Liver (tissue), 8 donors: ENCODE measurements at regions not wholly inside any gene's neighbourhood (a gene's known extent, or its start where the extent isn't known, plus 50 kb on each side); places are given as distances from the start of the nearest gene placed in this dataset.

Source experiments
- DNase-seq: peaks from one replicate; pipeline ENCODE4 v3.0.0-alpha.2; 2017; ENCODE audit warnings: low spot score
- H3K27ac ChIP-seq, 2 donors: one replicate each; pipeline ENCODE4 v1.7.0; 2013; ENCODE audit warnings: inconsistent platforms in 2 of 2, low read length in 2 of 2, control low read depth in 1 of 2, low read depth in 1 of 2, mild to moderate bottlenecking in 1 of 2
- H3K27me3 ChIP-seq, 4 donors: one replicate each; pipeline versions ENCODE4 v1.6.1 to v1.7.0; 2013; ENCODE audit warnings: low read length in 3 of 4, inconsistent platforms in 1 of 4, mild to moderate bottlenecking in 1 of 4, moderate library complexity in 1 of 4; ENCODE audit not compliant: control insufficient read depth in 4 of 4, insufficient read depth in 4 of 4
- H3K36me3 ChIP-seq, 4 donors: one replicate each; pipeline versions ENCODE4 v1.6.1 to v1.7.0; 2013; ENCODE audit warnings: low read length in 3 of 4, mild to moderate bottlenecking in 3 of 4, low read depth in 1 of 4, moderate library complexity in 1 of 4; ENCODE audit not compliant: control insufficient read depth in 4 of 4, insufficient read depth in 3 of 4
- H3K4me1 ChIP-seq, 4 donors: one replicate each; pipeline versions ENCODE4 v1.6.1 to v1.7.0; 2013; ENCODE audit warnings: low read length in 3 of 4, mild to moderate bottlenecking in 3 of 4, moderate library complexity in 1 of 4; ENCODE audit not compliant: control insufficient read depth in 4 of 4, insufficient read depth in 4 of 4
- H3K4me3 ChIP-seq, 3 donors: one replicate each; pipeline versions ENCODE4 v1.6.1 to v1.7.0; 2013; ENCODE audit warnings: low read length in 3 of 3, control low read depth in 1 of 3, low read depth in 1 of 3, mild to moderate bottlenecking in 1 of 3
- H3K9ac ChIP-seq, 2 donors: one replicate each; pipeline ENCODE4 v1.7.0; 2013; ENCODE audit warnings: low read length in 2 of 2, mild to moderate bottlenecking in 2 of 2, moderate library complexity in 2 of 2, control low read depth in 1 of 2, low read depth in 1 of 2
- H3K9me3 ChIP-seq, 4 donors: one replicate each; pipeline versions ENCODE4 v1.6.1 to v1.7.0; 2013; ENCODE audit warnings: low read length in 3 of 4; ENCODE audit not compliant: control insufficient read depth in 4 of 4
- ATF3 ChIP-seq: IDR thresholded peaks from 2 replicates; pipeline ENCODE4 v1.6.1; 2016; ENCODE audit warnings: antibody characterized with exemption
- CTCF ChIP-seq: fragments of 150-350 bp; IDR thresholded peaks from 2 replicates; pipeline ENCODE4 v1.5.1; 2017; ENCODE audit warnings: improper control_type of control experiment, low read depth, low read length; ENCODE audit not compliant: missing input control
- EGR1 ChIP-seq, 2 donors: IDR thresholded peaks; 2 replicates each; pipeline ENCODE4 v1.6.1; 2016 to 2018; ENCODE audit warnings: antibody characterized with exemption in 2 of 2, low read depth in 2 of 2
- FOXA1 ChIP-seq: IDR thresholded peaks from 2 replicates; pipeline ENCODE4 v1.6.1; 2016; ENCODE audit warnings: antibody characterized with exemption
- FOXA2 ChIP-seq: IDR thresholded peaks from 2 replicates; pipeline ENCODE4 v1.6.1; 2016; ENCODE audit warnings: antibody characterized with exemption
- GABPA ChIP-seq, 2 donors: IDR thresholded peaks in 1 of 2; conservative IDR thresholded peaks in 1 of 2; 2 replicates each; pipeline ENCODE4 v1.6.1; 2016; ENCODE audit warnings: antibody characterized with exemption in 2 of 2, mild to moderate bottlenecking in 1 of 2, moderate library complexity in 1 of 2
- HNF4A ChIP-seq, 2 donors: conservative IDR thresholded peaks; 2 replicates each; pipeline ENCODE4 v1.6.1; 2016; ENCODE audit warnings: antibody characterized with exemption in 2 of 2, mild to moderate bottlenecking in 2 of 2
- HNF4G ChIP-seq: IDR thresholded peaks from 2 replicates; pipeline ENCODE4 v1.6.1; 2016; ENCODE audit warnings: antibody characterized with exemption
- JUND ChIP-seq, 2 donors: IDR thresholded peaks; 2 replicates each; pipeline ENCODE4 v1.6.1; 2016; ENCODE audit warnings: antibody characterized with exemption in 2 of 2
- NR2F2 ChIP-seq: IDR thresholded peaks from 2 replicates; pipeline ENCODE4 v1.6.1; 2016; ENCODE audit warnings: antibody characterized with exemption
- RAD21 ChIP-seq, 2 donors: IDR thresholded peaks; 2 replicates each; pipeline ENCODE4 v1.6.1; 2016; ENCODE audit warnings: antibody characterized with exemption in 2 of 2, mild to moderate bottlenecking in 2 of 2
- REST ChIP-seq: IDR thresholded peaks from 2 replicates; pipeline ENCODE4 v1.6.1; 2016; ENCODE audit warnings: antibody characterized with exemption, mild to moderate bottlenecking
- RXRA ChIP-seq, 2 donors: IDR thresholded peaks; 2 replicates each; pipeline ENCODE4 v1.6.1; 2017 to 2018; ENCODE audit warnings: antibody characterized with exemption in 2 of 2, mild to moderate bottlenecking in 1 of 2
- SP1 ChIP-seq: IDR thresholded peaks from 2 replicates; pipeline ENCODE4 v1.6.1; 2018; ENCODE audit warnings: antibody characterized with exemption, mild to moderate bottlenecking
- TAF1 ChIP-seq: conservative IDR thresholded peaks from 2 replicates; pipeline ENCODE4 v1.6.1; 2016; ENCODE audit warnings: antibody characterized with exemption, mild to moderate bottlenecking
- YY1 ChIP-seq: IDR thresholded peaks from 2 replicates; pipeline ENCODE4 v1.6.1; 2016; ENCODE audit warnings: antibody characterized with exemption, mild to moderate bottlenecking
- ZBTB33 ChIP-seq: IDR thresholded peaks from 2 replicates; pipeline ENCODE4 v1.6.1; 2016; ENCODE audit warnings: antibody characterized with exemption
- WGBS: extraction: QIAGEN DNeasy Blood & Tissue Kit; methylation state at CpG from one replicate; pipeline ENCODE4 v1.1.7; 2013; 5-methylcytosine and 5-hydroxymethylcytosine counted together
- TF ChIP-seq, protein P1 (sequence below): IDR thresholded peaks from 2 replicates; pipeline ENCODE4 v1.6.1; 2016; ENCODE audit warnings: antibody characterized with exemption
- donor health status: healthy.
- donor health status: healthy.
- donor health status: healthy.
- donor health status: healthy.
- donor health status: healthy.

DNA sequence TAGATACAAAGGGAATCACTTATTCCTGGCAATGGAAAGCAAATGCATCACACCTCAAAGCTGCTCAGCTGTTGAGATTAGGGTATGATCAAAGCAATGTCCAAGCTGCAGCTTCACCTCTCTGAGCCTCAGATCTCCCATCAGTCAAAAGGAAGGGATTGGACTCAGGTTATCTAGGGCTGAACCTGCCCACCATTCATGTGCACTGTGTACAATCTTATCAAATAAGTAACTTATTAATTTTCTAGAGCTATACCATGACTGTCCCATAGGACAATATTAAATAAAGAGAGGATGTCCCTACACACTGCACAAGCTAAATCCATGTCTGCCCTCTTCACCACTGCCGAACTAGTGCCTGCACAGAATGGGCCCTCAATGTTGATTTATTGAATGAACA is 127.0 kb downstream of the HSD17B3 start:
- H3K4me3 ChIP-seq: no peak overlapping the region
- no peaks in the 10 kb centered on the region for H3K36me3 ChIP-seq
- no peaks in the 10 kb centered on the region for H3K9me3 ChIP-seq
- H3K27me3 ChIP-seq: peaks cover 0 to 3% (median 1%) of the 10 kb centered on the region in 4 donors
- no peak for DNase-seq
- no peak overlapping the region for H3K27ac ChIP-seq
- H3K4me1 ChIP-seq: peaks cover 0 to 3% (median 0%) of the 10 kb centered on the region in 4 donors
- no peak overlapping the region for H3K9ac ChIP-seq
- no peak for TF ChIP-seq RAD21 (IDR thresholded peaks at IDR 0.05)
- no peak for TF ChIP-seq SP1
- no peak for TF ChIP-seq ZBTB33
- no peak for TF ChIP-seq HNF4A (conservative IDR thresholded peaks at IDR 0.05)
- TF ChIP-seq CTCF: no peak
- TF ChIP-seq RXRA (IDR thresholded peaks at IDR 0.05): no peak
- TF ChIP-seq ATF3: no peak
- TF ChIP-seq TAF1: no peak
- no peak for TF ChIP-seq HNF4G
- TF ChIP-seq REST: no peak
- TF ChIP-seq, protein P1, sequence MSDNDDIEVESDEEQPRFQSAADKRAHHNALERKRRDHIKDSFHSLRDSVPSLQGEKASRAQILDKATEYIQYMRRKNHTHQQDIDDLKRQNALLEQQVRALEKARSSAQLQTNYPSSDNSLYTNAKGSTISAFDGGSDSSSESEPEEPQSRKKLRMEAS: no peak
- TF ChIP-seq JUND (IDR thresholded peaks at IDR 0.05): no peak
- no peak for TF ChIP-seq FOXA2
- no peak for TF ChIP-seq FOXA1
- no peak for TF ChIP-seq YY1
- no peak for TF ChIP-seq EGR1 (IDR thresholded peaks at IDR 0.05; ENCODE audit: low read depth in 2 of 2)
- TF ChIP-seq NR2F2: no peak
- no peak for TF ChIP-seq GABPA (IDR thresholded peaks at IDR 0.05 in 1 of 2, conservative IDR thresholded peaks at IDR 0.05 in 1 of 2)
- WGBS: 90% methylated on average over 1 of the region's 1 CpG
